Coronary artery (tissue), 2 donors: ENCODE measurements at regions not wholly inside any gene's neighbourhood (a gene's known extent, or its start where the extent isn't known, plus 50 kb on each side); places are given as distances from the start of the nearest gene placed in this dataset.

Experiments used
- DNase-seq: peaks from one replicate; pipeline ENCODE4 v3.0.0-alpha.2; 2017; ENCODE audit warnings: low spot score
- H3K27ac ChIP-seq, 2 donors: fragments of 200-600 bp; sonication (generic); one replicate each; pipeline ENCODE4 v1.5.1; 2016 to 2019
- H3K4me3 ChIP-seq: fragments of 200-600 bp; sonication (generic); 2 replicates; pipeline ENCODE4 v1.5.1; 2016; ENCODE audit warnings: mild to moderate bottlenecking, moderate library complexity
- CTCF ChIP-seq: fragments of 200-600 bp; sonication (generic); IDR thresholded peaks from one replicate; pipeline ENCODE4 v1.5.1; 2019; ENCODE audit warnings: antibody characterized with exemption

GRCh38 chr15:39266890-39267289, 314.0 kb upstream of the THBS1 start:
- DNase-seq = no peak
- Histone ChIP-seq H3K27ac (no peak overlapping the region), H3K4me3 (no peak overlapping the region)
- TF ChIP-seq CTCF = no peak

- no peak for TF ChIP-seq CTCF
- no peak overlapping the region for H3K4me3 ChIP-seq
- no peak overlapping the region for H3K27ac ChIP-seq
- DNase-seq = no peak
Observed at GRCh38 chr15:39267685-39268084, 313.2 kb upstream of the THBS1 start.

- TF ChIP-seq CTCF = no peak
- no peak overlapping the region for H3K4me3 ChIP-seq
- no peak for DNase-seq
- no peak overlapping the region for H3K27ac ChIP-seq
Observed at GRCh38 chr15:39269352-39269751, 311.5 kb upstream of the THBS1 start.

GRCh38 chr15:39269821-39270220, 311.1 kb upstream of the THBS1 start:
- no peak for TF ChIP-seq CTCF
- no peak overlapping the region for H3K27ac ChIP-seq
- DNase-seq = no peak
- no peak overlapping the region for H3K4me3 ChIP-seq

GRCh38 chr15:39270221-39270855, 310.5 kb upstream of the THBS1 start:
- no peak for TF ChIP-seq CTCF
- DNase-seq = no peak
- Histone ChIP-seq H3K27ac (no peak overlapping the region), H3K4me3 (no peak overlapping the region)

GRCh38 chr15:39270934-39271333, 309.9 kb upstream of the THBS1 start:
- no peak overlapping the region for H3K27ac ChIP-seq
- no peak for TF ChIP-seq CTCF

GRCh38 chr15:39272901-39273300, 308.0 kb upstream of the THBS1 start:
- Histone ChIP-seq H3K4me3 (no peak overlapping the region), H3K27ac (no peak overlapping the region)
- DNase-seq = no peak
- TF ChIP-seq CTCF = no peak

More at GRCh38 chr15:39270934-39271333, 309.9 kb upstream of the THBS1 start:
- DNase-seq = no peak
- H3K4me3 ChIP-seq = no peak overlapping the region
